Activated CD4-positive, alpha-beta T cell treated with anti-CD3 and anti-CD28 coated beads for 36 hours (primary cell): ENCODE measurements at regions not wholly inside any gene's neighbourhood (a gene's known extent, or its start where the extent isn't known, plus 50 kb on each side); places are given as distances from the start of the nearest gene placed in this dataset.
"Not testable (repeated sequence)": the region's sequence is repeated elsewhere in the genome, so short reads cannot be mapped to it uniquely, and the experiment has no call there.

Source experiments
- ATAC-seq: fragments of 200-7000 bp; cut with Tn5 transposase; one replicate; pipeline ENCODE4 v1.10.0; 2021; ENCODE audit warnings: mild to moderate bottlenecking, moderate library complexity
- CTCF ChIA-PET: fragments of 350-600 bp; sonication (Branson Sonifier 250); formaldehyde crosslinking; loops from one replicate; lab custom pipeline; 2021; ENCODE audit warnings: antibody characterized with exemption; lab: Charles Lee
- POLR2A ChIA-PET: fragments of 350-600 bp; sonication (Branson Sonifier 250); formaldehyde crosslinking; loops from one replicate; lab custom pipeline; 2021; ENCODE audit warnings: antibody characterized with exemption, inconsistent platforms; lab: Charles Lee
- DNase-seq: peaks from one replicate; pipeline ENCODE4 v3.0.0-alpha.2; 2020
- H3K27ac Mint-ChIP-seq: one replicate; pipeline ENCODE4 v1.8.0; 2021; ENCODE audit warnings: mixed read lengths
- H3K27me3 Mint-ChIP-seq: one replicate; pipeline ENCODE4 v1.8.0; 2021; ENCODE audit warnings: mixed read lengths
- H3K36me3 Mint-ChIP-seq: one replicate; pipeline ENCODE4 v1.8.0; 2021; ENCODE audit warnings: low read depth, mixed read lengths
- H3K4me1 Mint-ChIP-seq: one replicate; pipeline ENCODE4 v1.8.0; 2021; ENCODE audit warnings: mixed read lengths
- H3K4me3 Mint-ChIP-seq: one replicate; pipeline ENCODE4 v1.8.0; 2021; ENCODE audit warnings: mild to moderate bottlenecking, moderate library complexity, mixed read lengths
- H3K9me3 Mint-ChIP-seq: one replicate; pipeline ENCODE4 v1.8.0; 2021; ENCODE audit warnings: low read depth, mixed read lengths
- intact Hi-C, 2 experiments: fragments of 100-400 bp; cut with DNase I in 1 of 2; cut with micrococcal nuclease in 1 of 2; formaldehyde crosslinking; loops; one replicate each; pipeline versions ENCODE4 v1.14.2 to v1.15.1; 2022 to 2024; cut with DNase I, micrococcal nuclease

DNA sequence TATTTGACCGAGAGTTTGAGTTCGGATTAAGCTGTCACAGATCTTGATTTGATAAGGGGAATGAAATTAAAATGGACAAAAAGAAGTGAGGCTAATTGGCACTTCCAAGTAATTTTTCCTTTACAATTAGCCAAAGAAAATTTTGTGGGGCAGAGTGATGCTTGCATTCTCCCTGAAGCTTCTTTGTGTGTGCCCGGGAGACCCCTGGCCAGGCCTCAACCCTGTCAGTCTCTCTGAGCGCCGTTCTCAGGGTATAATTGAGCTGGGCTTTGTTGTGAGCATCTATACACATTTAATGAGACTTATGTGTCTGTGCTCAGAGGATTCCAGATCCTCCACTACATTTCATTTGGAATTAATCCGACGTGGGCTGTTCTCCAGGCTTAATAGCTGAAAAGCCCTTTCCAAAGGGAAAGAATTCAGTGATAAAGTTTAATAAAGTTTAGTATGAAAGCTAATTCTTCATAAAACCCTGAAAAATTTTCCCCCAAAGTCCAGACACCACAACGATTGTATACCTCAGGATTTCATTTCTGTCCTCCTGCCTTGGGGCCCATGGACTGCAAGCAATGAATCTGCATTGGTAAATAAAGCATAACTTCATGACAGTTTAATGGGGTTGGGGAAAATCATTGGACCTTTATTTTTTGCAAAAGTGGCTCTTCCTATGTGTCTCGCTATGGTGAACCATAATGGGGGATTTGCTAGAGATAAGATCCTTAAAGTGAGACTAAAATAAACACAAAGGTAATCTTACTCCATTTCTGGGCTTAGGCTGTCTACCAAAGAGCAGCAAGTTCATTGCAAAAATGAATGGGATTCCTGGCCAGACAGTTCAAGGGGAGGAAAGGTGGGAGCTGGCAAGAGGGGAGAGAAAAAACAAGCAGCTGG, 292.6 kb downstream of the C12orf75 start:
- Mint-ChIP-seq H3K4me3 (no peak overlapping the region), H3K9me3 (no peaks in the 10 kb centered on the region), H3K36me3 (no peaks in the 10 kb centered on the region), H3K27ac (no peak overlapping the region), H3K4me1 (no peaks in the 10 kb centered on the region), H3K27me3 (peaks cover 6% of the 10 kb centered on the region)
- ATAC-seq (no peak), DNase-seq (no peak)
- CTCF ChIA-PET, result no interaction called here
- intact Hi-C loops, result no loop called here
- POLR2A ChIA-PET, result interaction anchor here (0.6 kb wide), 1 partner anchor 21 kb away, joined by 3 read pairs; no protein-coding TSS in a partner anchor

DNA sequence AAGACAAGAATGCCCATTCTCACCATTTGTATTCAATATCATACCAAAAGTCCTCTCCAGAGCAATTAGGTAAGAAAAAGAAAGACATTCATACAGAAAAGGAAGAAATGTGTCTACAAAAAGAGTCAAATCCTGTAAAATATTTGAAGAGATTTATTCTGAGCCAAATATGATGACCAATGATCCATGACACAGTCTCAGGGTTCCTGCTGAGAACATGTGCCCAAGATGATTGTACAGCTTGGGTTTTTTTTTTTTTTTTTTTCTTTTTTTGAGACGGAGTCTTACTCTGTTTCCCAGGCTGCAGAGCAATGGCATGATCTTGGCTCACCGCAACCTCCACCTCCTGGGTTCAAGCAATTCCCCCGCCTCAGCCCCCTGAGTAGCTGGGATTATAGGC, 296.2 kb downstream of the C12orf75 start:
- Mint-ChIP-seq H3K9me3 (no peaks in the 10 kb centered on the region), H3K36me3 (no peaks in the 10 kb centered on the region), H3K27me3 (peaks cover 6% of the 10 kb centered on the region), H3K27ac (no peak overlapping the region), H3K4me3 (no peak overlapping the region), H3K4me1 (no peaks in the 10 kb centered on the region)
- intact Hi-C loops, result no loop called here
- ChIA-PET POLR2A (no interaction called here), CTCF (interaction anchor here (0.6 to 1.2 kb wide), 2 partner anchors 12 to 513 kb away, joined by 3 to 4 read pairs; no protein-coding TSS in a partner anchor)
- DNase-seq (no peak), ATAC-seq (no peak)

DNA sequence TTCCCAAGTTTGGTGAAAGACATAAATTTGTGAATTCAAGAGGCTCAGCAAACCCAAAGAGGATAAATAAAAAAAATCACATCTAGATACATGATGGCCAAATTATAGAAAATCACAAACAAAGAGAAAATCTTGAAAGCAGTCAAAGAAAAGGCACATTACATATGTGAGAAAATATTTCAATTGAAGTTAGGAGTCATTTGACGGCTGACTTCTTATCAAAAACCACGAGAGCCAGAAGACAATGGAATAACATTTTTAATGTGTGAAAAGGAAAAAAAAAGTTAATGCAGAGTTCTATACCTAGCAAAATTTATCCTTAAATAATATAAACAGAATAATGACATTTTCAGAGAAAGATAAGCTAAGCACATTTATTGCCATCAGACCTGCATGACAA, 307.0 kb downstream of the C12orf75 start:
- intact Hi-C loops, result no loop called here
- Mint-ChIP-seq H3K4me3 (no peak overlapping the region), H3K36me3 (no peaks in the 10 kb centered on the region), H3K27me3 (no peaks in the 10 kb centered on the region), H3K4me1 (no peaks in the 10 kb centered on the region), H3K9me3 (peaks cover 17% of the 10 kb centered on the region), H3K27ac (no peak overlapping the region)
- DNase-seq, result no peak
- no peak for ATAC-seq
- ChIA-PET POLR2A (no interaction called here), CTCF (no interaction called here)

GRCh38 chr12:105640761-105641160, 310.3 kb downstream of the C12orf75 start:
- intact Hi-C loops, result no loop called here
- peaks cover 17% of the 10 kb centered on the region for H3K9me3 Mint-ChIP-seq
- ATAC-seq, result no peak
- no peak for DNase-seq
- H3K4me3 Mint-ChIP-seq, result no peak overlapping the region
- ChIA-PET CTCF (no interaction called here), POLR2A (no interaction called here)
- H3K27ac Mint-ChIP-seq, result no peak overlapping the region
- H3K4me1 Mint-ChIP-seq, result no peaks in the 10 kb centered on the region
- H3K27me3 Mint-ChIP-seq, result no peaks in the 10 kb centered on the region
- H3K36me3 Mint-ChIP-seq, result no peaks in the 10 kb centered on the region

- no peak for DNase-seq
- no peak for ATAC-seq
- H3K4me3 Mint-ChIP-seq, result no peak overlapping the region
- ChIA-PET POLR2A (no interaction called here), CTCF (no interaction called here)
- intact Hi-C loops, result no loop called here
- no peak overlapping the region for H3K27ac Mint-ChIP-seq
- no peaks in the 10 kb centered on the region for H3K27me3 Mint-ChIP-seq
- no peaks in the 10 kb centered on the region for H3K4me1 Mint-ChIP-seq
- H3K9me3 Mint-ChIP-seq, result peaks cover 10% of the 10 kb centered on the region
- no peaks in the 10 kb centered on the region for H3K36me3 Mint-ChIP-seq
Measured at GRCh38 chr12:105641749-105642148, 311.3 kb downstream of the C12orf75 start.

GRCh38 chr12:105644770-105645169, 314.3 kb downstream of the C12orf75 start:
- no peaks in the 10 kb centered on the region for H3K4me1 Mint-ChIP-seq
- no peak for ATAC-seq
- POLR2A ChIA-PET, result no interaction called here

GRCh38 chr12:105654606-105655005, 324.1 kb downstream of the C12orf75 start:
- ChIA-PET CTCF (interaction anchor here (0.6 kb wide), 1 partner anchor 33 kb away, joined by 3 read pairs; no protein-coding TSS in a partner anchor), POLR2A (no interaction called here)
- no peaks in the 10 kb centered on the region for H3K4me1 Mint-ChIP-seq
- intact Hi-C loops, result no loop called here
- H3K27me3 Mint-ChIP-seq, result peaks cover 3% of the 10 kb centered on the region
- no peaks in the 10 kb centered on the region for H3K36me3 Mint-ChIP-seq
- H3K4me3 Mint-ChIP-seq, result no peak overlapping the region
- no peak for DNase-seq
- peaks cover 4% of the 10 kb centered on the region for H3K9me3 Mint-ChIP-seq
- no peak overlapping the region for H3K27ac Mint-ChIP-seq
- ATAC-seq, result no peak

More at GRCh38 chr12:105644770-105645169, 314.3 kb downstream of the C12orf75 start:
- CTCF ChIA-PET, result interaction anchor here (0.6 kb wide), 1 partner anchor 20 kb away, joined by 3 read pairs; no protein-coding TSS in a partner anchor
- peaks cover 5% of the 10 kb centered on the region for H3K9me3 Mint-ChIP-seq
- intact Hi-C loops, result no loop called here
- H3K4me3 Mint-ChIP-seq, result no peak overlapping the region
- DNase-seq, result no peak
- no peaks in the 10 kb centered on the region for H3K36me3 Mint-ChIP-seq
- H3K27ac Mint-ChIP-seq, result no peak overlapping the region
- no peaks in the 10 kb centered on the region for H3K27me3 Mint-ChIP-seq

DNA sequence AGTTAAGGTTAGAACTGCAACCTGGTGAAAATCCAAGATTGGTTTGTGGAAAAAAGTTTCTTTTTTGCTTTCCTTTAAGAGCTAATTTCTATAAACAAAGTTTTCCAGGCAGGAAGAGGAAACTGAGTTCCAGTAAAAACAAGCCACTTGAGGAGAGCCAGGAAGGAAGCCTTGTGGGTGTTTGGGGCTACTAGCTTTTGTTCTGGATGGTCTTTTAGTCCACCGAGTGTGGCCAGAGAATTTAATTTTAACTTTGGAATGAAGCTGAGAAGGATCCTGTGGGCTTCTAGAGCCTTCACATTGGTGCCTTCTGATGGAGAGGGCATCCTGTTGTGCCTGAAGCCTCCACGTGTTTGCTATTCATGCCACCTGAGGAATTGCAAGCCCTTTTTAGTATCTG, 327.9 kb downstream of the C12orf75 start:
- ATAC-seq (no peak), DNase-seq (no peak)
- intact Hi-C loops, result no loop called here
- H3K27ac Mint-ChIP-seq, result no peak overlapping the region
- ChIA-PET POLR2A (no interaction called here), CTCF (no interaction called here)
- no peaks in the 10 kb centered on the region for H3K9me3 Mint-ChIP-seq
- no peaks in the 10 kb centered on the region for H3K36me3 Mint-ChIP-seq
- peaks cover 9% of the 10 kb centered on the region for H3K27me3 Mint-ChIP-seq
- H3K4me1 Mint-ChIP-seq, result no peaks in the 10 kb centered on the region
- H3K4me3 Mint-ChIP-seq, result no peak overlapping the region

GRCh38 chr12:105659355-105660075, 329.0 kb downstream of the C12orf75 start:
- intact Hi-C loops, result no loop called here

DNA sequence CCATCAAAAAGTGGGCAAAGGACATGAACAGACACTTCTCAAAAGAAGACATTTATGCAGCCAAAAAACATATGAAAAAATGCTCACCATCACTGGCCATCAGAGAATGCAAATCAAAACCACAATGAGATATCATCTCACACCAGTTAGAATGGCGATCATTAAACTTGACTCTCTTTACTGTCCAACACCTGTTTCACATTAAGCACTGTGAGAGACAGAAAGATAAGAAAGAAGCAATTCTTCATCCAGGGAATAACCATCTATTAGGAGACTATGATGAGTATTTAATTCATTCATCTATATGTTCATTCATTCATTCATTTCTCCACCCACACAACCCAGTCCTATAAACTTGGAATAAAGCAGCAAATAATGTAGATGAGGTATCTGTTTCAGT, 334.3 kb downstream of the C12orf75 start:
- H3K27me3 Mint-ChIP-seq, H3K36me3 Mint-ChIP-seq, H3K9me3 Mint-ChIP-seq, POLR2A ChIA-PET, H3K27ac Mint-ChIP-seq, H3K4me1 Mint-ChIP-seq, CTCF ChIA-PET, intact Hi-C loops, H3K4me3 Mint-ChIP-seq, DNase-seq, ATAC-seq: not testable (repeated sequence)

More at GRCh38 chr12:105659355-105660075, 329.0 kb downstream of the C12orf75 start:
- peaks cover 9% of the 10 kb centered on the region for H3K27me3 Mint-ChIP-seq
- no peaks in the 10 kb centered on the region for H3K9me3 Mint-ChIP-seq
- CTCF ChIA-PET, result interaction anchor here (0.7 kb wide), 1 partner anchor 17 kb away, joined by 3 read pairs; no protein-coding TSS in a partner anchor
- H3K4me3 Mint-ChIP-seq, result no peak overlapping the region
- H3K4me1 Mint-ChIP-seq, result no peaks in the 10 kb centered on the region
- no peaks in the 10 kb centered on the region for H3K36me3 Mint-ChIP-seq
- POLR2A ChIA-PET, result no interaction called here
- H3K27ac Mint-ChIP-seq, result no peak overlapping the region
- DNase-seq (no peak), ATAC-seq (no peak)

- POLR2A ChIA-PET, result no interaction called here
- no peak overlapping the region for H3K27ac Mint-ChIP-seq
Measured at GRCh38 chr12:105665366-105665765, 334.9 kb downstream of the C12orf75 start.

More at GRCh38 chr12:105665366-105665765, 334.9 kb downstream of the C12orf75 start:
- intact Hi-C loops, result no loop called here
- DNase-seq, result no peak
- no peaks in the 10 kb centered on the region for H3K4me1 Mint-ChIP-seq
- ATAC-seq, result no peak
- CTCF ChIA-PET, result interaction anchor here (0.6 kb wide), 1 partner anchor 9 kb away, joined by 4 read pairs; no protein-coding TSS in a partner anchor
- H3K27me3 Mint-ChIP-seq, result peaks cover 6% of the 10 kb centered on the region
- no peaks in the 10 kb centered on the region for H3K9me3 Mint-ChIP-seq
- H3K4me3 Mint-ChIP-seq, result no peak overlapping the region
- no peaks in the 10 kb centered on the region for H3K36me3 Mint-ChIP-seq
